HuH-7.5 (cell line): ENCODE measurements at regions not wholly inside any gene's neighbourhood (a gene's known extent, or its start where the extent isn't known, plus 50 kb on each side); places are given as distances from the start of the nearest gene placed in this dataset.

Source experiments
- DNase-seq: peaks from one replicate; pipeline ENCODE4 v3.0.0; 2011; ENCODE audit warnings: low spot score

DNA sequence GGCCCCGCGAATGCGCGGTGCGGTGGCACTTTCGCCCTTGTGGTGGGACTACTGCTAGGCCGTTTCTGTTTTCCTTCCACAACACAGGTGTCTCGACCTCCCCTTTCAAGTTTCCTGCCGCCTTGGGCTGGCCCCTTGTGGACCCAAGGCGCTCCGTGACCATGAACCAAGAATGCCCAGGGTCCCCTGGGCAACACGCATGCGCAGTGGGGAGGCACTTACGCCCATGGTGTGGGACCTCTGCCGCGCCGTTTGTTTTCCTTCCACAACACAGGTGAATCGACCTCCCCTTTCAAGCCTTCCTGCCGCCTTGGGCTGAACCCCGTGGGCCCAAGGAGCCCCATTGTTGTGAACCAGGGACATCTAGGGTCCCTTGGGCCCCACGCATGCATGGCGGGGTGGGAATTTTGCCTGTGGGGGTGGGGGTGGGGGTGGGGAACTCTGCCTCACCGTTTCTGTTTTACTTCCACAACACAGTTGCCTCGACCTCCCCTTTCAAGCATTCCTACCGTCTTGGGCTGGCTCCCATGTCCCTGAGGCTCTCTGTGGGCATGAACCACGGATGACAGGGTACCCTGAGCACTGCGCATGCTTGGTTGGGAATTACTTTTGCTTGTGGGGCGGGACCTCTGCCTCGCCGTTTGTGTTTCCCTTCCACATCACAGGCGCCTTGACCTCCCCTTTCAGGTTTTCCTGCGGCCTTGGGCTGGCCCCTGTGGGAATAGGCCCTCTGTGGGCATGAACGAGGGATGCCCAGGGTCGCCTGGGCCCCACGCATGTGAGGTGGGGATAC lies 355.1 kb downstream of the ALG10 start:
- no peak for DNase-seq

DNA sequence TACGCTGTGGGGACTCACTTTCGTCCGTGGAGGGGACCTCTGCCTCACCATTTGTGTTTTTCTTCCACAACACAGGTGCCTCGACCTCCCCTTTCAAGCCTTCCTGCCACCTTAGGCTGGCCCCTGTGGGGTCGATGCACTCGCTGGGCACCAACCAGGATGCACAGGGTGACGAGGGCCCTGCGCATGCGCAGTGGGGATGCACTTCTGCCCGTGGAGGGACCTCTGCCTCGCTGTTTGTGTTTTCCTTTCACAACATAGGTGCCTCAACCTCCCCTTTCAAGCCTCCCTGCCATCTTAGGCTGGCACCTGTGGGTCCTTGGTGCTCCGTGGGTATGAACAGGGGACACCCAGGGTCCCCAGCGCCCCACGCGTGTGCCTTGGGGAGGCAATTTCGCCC lies 356.8 kb downstream of the ALG10 start:
- no peak for DNase-seq

DNA sequence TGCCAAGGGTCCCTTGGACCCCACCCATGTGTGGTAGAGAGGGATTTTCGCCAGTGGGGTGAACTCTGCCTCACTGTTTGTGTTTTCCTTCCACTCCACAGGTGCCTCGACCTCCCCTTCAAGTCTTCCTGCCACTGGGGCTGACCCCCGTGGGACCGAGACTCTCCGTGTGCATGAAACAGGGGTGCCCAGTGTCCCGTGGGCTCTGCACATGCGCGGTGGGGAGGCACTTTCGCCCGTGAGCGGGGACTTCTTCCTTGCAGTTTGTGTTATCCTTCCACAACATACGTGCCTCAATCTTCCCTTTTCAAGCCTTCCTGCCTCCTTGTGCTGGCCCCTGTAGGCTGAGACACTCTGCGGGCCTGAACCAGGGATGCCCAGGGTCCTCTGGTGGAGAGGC lies 362.4 kb downstream of the ALG10 start:
- no peak for DNase-seq

DNA sequence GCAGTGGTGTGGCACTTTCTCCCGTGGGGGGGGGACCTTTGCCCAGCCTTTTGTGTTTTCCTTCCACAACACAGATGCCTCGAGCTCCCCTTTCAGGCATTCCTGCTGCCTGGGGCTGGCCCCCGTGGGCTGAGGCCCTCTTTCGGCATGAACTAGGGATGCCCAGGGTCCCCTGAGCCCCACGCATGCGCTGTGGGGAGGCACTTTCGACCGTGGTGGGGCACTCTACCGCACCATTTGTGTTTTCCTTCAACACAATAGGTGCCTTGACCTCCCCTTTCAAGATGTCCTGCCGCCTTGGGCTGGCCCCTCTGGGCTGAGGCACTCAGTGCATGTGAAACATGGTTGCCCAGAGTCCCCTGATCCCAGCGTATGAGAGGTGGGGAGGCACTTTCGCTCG lies 363.7 kb downstream of the ALG10 start:
- no peak for DNase-seq

DNA sequence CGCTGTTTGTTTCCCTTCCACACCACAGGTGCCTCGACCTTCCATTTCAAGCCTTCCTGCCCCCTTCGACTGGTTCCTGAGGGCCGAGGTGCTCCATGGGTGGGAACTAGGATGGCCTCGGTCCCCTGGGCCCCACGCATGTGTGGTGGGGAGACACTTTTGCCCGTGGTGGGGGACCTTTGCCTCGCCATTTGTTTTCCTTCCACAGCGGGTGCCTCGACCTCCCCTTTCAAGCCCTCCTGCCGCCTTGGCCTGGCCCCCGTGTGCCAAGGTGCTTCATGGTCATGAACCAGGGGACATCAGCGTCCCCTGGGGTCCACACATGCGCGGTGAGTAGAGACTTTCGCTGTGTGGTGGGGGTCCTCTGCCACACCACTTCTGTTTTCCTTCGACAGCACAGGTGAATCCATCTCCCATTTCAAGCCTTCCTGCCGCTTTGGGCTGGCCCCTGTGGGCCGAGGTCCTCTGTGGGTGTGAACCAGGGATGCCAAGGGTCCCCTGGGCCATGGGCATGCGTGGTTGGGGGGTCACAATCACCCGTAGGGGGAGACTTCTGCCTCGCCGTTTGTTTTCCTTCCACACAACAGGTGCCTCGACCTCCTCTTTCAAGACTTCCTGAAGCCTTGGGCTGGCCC lies 364.4 kb downstream of the ALG10 start:
- no peak for DNase-seq

DNA sequence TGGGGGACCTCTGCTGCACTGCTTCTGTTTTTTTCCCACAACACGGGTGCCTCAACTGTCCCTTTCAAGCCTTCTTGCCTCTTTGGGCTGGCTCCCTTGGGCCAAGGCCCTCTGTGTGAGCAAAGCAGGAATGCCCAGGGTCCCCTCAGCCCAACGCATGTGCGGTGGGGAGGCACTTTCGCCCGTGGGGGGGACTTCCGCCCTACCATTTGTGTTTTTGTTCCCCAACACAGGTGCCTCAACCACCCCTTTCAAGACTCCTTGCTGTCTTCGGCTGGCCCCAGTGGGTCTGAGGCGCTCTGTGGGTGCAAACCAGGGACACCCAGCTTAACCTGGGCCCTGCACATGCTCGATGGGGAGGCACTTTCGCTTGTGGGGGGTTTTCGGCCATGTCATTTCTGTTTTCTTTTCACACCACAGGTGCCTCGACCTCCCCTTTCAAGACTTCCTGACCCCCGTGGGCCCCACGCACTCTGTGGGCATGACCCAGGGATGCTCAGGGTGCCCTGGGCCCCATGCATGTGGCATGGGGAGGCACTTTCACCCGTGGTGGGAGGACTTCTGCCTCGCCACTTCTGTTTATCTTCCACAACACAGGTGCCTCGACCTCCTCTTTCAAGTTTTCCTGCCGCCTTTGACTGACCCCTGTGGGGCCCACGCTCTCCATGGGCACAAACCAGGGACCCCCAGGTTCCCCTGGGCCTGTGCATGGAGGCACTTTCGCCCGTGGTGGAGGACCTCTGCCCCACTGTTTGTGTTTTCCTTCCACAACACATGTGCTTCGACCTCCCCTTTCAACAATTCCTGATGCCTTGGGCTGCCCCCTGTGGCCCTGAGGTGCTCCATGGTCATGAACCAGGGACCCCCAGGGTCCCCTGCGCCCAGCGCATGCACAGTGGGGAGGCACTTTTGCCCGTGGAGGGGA lies 365.7 kb downstream of the ALG10 start:
- DNase-seq: no peak

DNA sequence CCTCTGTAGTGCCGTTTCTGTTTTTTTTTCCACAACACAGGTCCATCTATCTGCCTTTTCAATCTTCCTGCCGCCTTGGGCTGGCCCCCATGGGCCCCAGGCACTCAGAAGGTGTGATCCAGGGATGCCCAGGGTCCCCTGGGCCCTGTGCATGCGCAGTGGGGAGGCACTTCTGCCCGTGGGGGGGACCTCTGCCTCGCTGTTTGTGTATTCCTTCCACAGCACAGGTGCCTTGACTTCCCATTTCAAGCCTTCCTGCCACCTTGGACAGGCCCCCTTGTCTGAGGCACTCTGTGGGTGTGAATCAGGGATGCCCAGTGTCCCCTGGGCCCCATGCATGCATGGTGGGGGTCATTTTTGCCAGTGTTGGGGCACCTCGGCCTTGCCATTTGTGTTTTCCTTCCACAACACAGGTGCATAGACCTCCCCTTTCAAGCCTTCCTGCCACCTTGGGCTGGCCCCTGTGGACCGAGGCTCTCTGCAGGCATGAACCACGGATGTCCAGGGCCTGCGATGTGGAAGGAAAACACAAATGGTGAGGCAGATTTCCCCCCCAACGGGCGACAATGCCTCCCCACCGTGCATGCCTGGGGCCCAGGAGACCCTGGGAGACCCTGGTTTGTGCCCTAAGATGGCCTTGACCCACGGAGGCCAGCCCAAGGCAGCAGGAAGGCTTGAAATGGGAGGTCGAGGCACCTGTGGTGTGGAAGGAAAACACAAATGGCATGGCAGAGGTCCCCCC lies 366.5 kb downstream of the ALG10 start:
- no peak for DNase-seq

DNA sequence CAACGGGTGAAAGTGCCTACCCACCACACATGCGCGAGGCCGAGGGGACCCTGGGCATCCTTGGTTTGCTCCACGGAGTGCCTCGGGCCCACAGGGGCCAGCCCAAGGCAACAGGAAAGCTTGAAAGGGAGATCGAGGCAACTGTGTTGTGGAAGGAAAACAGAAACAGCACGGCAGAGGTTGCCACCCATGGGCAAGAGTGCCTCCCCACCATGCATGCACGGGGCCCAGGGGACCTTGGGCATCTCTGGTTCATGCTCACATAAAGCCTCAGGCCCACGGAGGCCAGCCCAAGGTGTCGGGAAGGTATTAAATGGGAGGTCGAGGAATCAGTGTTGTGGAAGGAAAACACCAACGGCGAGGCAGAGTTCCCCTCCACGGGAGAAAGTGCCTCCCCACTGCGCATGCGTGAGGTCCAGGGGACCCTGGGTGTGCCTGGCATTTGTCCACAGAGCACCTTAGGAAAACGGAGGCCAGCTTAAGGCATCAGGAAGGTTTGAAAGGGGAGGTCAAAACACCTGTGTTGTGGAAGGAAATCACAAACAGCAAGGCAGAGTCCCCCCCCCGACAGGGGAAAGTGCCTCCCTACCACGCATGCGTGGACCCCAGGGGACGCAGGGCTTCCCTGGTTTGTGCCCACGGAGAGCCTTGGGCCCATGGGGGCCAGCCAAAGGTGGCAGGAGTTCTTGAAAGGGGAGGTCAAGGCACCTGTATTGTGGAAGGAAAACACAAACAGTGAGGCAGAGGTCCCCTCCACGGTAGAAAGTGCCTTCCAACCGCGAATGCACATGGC lies 367.3 kb downstream of the ALG10 start:
- no peak for DNase-seq

DNA sequence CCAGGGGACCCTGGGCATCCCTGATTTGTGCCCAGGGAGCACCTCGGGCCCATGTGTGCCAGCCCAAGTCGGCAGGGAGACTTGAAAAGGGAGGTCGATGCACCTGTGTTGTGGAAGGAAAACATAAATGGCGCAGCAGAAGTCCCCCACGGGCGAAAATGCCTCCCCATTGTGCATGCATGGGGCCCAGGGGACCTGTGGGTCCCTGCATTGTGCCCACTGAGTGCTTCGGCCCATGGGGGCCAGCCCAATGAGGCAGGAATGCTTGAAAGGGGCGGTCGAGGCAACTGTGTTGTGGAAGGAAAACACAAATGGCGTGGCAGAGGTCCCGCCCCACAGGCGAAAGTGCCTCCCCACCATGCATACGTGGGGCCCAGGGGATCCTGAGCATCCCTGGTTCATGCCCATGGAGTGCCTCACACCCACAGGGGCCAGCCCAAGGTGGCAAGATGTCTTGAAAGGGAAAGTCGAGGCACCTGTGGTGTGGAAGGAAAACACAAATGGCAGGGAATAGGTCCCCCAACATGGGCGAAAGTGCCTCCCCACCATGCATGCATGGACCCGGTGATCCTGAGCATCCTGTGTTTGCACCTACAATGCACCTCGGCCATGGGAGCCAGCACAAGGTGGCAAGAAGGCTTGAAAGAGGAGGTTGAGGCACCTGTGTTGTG lies 368.0 kb downstream of the ALG10 start:
- DNase-seq: no peak

DNA sequence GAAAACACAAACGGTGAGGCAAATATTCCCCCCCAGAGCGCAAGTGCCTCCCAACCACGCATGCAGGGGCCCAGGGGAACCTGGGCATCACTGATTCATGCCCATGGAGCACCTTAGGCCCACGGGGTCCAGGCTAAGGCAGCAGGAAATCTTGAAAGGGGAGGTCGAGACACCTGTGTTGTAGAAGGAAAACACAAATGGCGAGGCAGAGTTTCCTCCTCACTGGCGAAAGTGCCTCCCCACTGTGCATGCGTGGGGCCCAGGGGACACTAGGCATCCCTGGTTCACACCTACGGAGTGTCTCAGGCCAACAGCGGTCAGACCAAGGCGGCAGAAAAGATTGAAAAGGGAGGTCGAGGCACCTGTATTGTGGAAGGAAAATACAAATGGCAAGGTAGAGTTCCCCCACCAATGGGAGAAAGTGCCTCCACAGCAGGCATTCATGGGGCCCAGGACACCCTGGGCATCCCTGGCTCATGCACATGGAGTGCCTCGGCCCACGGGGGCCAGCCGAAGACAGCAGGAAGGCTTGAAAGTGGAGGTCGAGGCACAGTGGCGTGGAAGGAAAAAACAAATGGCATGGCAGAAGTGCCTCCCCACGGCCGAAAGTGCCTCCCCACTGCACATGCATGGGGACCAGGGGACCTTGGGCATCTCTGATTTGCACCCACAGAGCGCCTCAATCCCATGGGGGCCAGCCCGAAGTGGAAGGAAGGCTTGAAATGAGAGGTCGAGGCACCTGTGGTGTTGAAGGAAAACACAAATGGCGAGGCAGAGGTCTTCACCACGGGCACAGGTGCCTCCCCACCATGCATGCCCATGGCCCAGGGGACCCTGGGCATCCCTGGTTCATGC lies 368.8 kb downstream of the ALG10 start:
- no peak for DNase-seq

DNA sequence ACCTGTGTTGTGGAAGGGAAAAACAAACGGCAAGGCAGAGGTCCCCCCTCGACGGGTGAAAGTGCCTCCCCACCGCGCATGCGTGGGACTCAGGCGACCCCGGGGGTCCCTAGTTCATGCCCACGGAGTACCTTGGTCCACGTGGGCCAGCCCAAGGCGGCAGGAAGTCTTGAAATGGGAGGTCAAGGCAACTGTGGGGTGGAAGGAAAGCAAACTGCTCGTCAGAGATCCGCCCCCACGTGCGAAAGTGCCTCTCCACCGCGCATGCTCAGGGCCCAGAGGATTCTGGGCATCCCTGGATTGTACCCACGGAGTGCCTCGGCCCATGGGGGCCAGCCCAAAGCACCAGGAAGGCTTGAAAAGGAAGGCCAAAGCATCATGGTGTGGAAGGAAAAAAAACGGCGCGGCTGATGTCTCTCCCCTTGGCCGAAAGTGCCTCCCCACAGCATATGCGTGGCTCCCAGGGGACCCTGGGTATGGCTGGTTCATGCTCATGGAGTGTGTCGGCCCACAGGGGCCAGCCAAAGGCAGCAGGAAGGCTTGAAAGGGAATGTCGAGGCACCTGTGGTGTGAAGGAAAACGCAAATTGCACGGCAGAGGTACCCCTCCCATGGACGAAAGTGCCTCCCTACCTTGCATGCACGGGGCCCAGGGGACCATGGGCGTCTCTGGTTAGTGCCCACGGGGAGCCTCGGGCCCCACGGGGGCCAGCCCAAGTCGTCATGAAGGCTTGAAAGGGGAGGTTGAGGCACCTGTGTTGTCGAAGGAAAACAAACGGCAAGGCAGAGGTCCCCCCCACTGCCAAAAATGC lies 369.7 kb downstream of the ALG10 start:
- no peak for DNase-seq

DNA sequence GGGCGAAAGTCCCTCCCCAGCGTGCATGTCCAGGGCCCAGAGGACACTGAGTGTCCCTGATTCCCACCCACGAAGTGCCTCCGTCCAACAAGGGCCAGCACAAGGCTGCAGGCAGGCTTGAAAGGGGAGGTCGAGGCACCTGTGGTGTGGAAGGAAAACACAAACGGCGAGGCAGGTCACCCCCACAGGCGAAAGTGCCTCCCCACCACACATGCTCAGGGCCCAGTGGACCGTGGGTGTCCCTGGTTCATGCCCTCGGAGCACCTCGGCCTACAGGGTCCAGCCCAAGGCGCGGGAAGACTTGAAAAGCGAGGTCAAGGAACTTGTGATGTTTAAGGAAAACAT lies 370.4 kb downstream of the ALG10 start:
- no peak for DNase-seq

DNA sequence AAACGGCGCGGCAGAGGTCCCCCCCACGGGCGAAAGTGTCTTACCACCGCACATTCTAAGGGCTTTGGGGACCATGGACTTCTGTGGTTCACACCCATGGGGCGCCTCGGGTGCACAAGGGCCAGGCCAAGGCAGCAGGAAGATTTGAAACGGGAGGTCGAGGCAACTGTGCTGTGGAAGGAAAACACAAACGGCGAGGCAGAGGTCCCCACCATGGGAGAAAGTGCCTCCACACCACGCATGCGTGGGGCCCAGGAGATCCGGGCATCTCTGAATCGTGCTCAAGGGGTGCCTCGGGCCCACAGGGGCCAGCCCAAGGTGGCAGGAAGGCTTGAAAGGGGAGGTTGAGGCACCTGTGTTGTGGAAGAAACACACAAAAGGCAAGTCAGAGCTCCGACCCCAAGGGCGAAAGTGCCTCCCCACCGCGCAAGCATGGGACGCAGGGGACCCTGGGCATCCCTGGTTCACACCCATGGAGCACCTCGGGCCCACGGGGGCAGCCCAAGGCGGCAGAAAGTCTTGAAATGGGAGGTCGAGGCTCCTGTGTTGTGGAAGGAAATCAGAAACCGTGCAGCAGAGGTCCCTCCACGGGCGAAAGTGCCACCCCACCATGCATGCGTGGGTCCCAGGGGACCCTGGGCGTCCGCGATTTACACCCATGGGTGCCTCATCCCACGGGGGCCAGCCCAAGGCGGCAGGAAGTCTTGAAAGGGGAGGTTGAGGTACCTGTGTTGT lies 371.0 kb downstream of the ALG10 start:
- DNase-seq: no peak

DNA sequence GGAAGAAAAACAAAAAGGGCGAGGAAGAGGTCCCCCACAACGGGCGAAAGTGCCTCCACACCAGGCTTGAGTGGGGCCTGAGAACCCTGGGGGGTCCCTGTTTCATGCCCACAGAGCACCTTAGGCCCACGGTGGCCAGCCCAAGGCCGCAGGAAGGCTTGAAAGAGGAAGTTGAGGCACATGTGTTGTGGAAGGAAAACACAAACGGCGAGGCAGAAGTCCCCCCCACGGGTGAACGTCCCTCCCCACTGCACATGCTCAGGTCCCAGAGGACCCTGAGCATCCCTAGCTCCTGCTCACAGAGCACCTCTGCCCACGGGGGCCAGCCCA lies 371.5 kb downstream of the ALG10 start:
- DNase-seq: no peak

DNA sequence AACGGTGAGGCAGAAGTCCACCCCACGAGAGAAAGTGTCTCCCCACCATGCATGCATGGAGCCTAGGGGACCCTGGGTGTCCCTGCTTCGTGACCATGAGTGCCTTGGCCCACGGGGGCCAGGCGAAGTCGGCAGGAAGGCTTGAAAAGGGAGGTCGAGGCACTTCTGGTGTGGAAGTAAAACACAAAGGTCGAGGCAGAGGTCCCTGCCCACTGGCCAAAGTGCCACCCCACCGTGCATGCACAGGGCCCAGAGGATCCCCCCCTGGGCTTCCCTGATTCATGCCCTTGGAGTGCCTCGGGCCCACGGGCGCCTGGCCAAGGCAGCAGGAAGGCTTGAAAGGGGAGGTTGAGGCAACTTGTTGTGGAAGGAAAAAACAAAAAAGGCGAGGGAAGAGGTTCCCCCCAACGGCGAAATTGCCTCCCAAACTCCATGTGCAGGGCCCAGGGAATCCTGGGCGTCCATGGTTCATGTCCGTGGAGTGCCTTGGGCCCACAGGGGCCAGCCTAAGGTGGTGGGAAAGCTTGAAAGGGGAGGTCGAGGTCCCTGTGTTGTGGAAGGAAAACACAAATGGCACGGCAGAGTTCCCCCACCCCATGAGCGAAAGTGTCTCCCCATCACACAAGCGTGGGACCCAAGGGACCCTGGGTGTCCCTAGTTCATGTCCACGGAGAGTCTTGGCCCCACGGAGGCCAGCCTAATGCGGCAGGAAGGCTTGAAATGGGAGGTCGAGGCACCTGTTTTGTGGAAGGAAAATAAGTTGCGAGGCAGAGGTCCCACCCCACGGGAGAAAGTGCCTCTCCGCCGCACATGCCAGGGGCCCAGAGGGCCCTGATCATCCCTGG lies 372.1 kb downstream of the ALG10 start:
- DNase-seq: no peak

DNA sequence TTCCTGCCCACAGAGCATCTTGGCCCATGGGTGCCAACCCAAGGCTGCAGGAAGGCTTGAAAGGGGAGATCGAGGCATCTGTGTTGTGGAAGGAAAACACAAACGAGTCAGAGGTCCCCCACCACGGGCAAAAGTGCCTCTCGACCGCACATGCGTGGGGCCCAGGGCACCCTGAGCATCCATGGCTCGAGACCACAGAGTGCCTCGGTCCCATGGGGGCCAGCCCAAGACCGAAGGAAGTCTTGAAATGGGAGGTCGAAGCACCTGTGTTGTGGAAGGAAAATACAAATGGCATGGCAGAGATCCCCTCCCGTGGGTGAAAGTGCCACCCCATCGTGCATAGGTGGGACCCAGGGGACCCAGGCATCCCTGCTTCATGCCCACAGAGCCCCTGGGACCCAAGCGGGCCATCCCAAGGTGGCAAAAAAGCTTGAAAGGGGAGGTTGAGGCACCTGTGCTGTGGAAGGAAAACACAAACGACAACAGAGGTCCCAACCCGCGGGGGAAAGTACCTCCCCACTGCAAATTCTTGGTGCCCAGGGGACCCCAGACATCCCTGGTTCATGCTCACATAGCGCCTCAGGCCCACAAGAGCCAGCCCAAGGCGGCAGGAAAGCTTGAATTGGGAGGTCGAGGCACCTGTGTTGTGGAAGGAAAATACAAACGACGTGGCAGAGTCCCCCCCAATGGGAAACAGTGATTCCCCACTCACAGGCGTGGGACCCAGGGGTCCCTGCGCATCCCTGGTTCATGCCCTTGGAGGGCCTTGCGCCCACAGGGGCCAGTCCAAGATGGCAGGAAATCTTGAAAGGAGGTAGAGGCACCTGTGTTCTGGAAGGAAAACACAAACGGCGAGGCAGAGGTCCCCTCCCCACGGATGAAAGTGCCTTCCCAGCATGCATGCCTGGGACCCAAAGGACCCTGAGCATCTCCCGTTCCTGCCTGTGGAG lies 373.0 kb downstream of the ALG10 start:
- DNase-seq: no peak
